B cell (primary cell): ENCODE measurements at regions not wholly inside any gene's neighbourhood (a gene's known extent, or its start where the extent isn't known, plus 50 kb on each side); places are given as distances from the start of the nearest gene placed in this dataset.
"Not testable (repeated sequence)": the region's sequence is repeated elsewhere in the genome, so short reads cannot be mapped to it uniquely, and the experiment has no call there.

ENCODE experiments used
- EZH2 ChIP-seq: IDR thresholded peaks from 2 replicates; pipeline ENCODE4 v1.6.1; 2012; ENCODE audit warnings: borderline replicate concordance, low read depth, mild to moderate bottlenecking, moderate library complexity, low read length; ENCODE audit not compliant: insufficient read depth, poor library complexity, severe bottlenecking
- TF ChIP-seq, protein P1 (sequence below): fragments of 200-600 bp; IDR thresholded peaks from one replicate; pipeline ENCODE4 v1.8.0; 2022; ENCODE audit warnings: antibody characterized with exemption, mild to moderate bottlenecking

- TF ChIP-seq, protein P1, sequence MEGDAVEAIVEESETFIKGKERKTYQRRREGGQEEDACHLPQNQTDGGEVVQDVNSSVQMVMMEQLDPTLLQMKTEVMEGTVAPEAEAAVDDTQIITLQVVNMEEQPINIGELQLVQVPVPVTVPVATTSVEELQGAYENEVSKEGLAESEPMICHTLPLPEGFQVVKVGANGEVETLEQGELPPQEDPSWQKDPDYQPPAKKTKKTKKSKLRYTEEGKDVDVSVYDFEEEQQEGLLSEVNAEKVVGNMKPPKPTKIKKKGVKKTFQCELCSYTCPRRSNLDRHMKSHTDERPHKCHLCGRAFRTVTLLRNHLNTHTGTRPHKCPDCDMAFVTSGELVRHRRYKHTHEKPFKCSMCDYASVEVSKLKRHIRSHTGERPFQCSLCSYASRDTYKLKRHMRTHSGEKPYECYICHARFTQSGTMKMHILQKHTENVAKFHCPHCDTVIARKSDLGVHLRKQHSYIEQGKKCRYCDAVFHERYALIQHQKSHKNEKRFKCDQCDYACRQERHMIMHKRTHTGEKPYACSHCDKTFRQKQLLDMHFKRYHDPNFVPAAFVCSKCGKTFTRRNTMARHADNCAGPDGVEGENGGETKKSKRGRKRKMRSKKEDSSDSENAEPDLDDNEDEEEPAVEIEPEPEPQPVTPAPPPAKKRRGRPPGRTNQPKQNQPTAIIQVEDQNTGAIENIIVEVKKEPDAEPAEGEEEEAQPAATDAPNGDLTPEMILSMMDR, result not testable (repeated sequence)
- TF ChIP-seq EZH2, result not testable (repeated sequence)
Measured at GRCh38 chr14:29990344-29990857, 62.8 kb upstream of the PRKD1 start.
